ENCODE measurements at regions not wholly inside any gene's neighbourhood (a gene's known extent, or its start where the extent isn't known, plus 50 kb on each side); places are given as distances from the start of the nearest gene placed in this dataset.

DNA sequence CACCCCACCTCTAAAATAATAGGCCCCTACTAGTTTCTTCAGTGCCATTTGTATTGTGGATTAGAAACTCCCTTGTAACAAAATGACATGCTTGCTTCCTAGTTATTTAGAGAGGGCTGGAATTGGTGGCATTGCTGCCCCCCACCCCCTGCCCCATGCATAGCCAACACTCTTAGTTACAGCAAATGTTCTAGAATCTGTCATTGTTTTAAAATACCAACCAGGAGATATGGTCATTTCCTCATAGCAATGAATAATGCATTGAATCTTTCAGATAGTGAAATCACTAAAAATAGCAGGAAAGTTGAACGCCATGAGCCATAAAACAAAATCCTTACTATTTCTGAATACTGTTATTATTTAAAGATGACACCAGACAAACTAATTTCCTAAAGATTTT is 292.5 kb downstream of the ARPP21 start:
- WGBS, 2 donors (ENCODE audit: low coverage in 1 of 2): 72 to 83% methylated on average over 1 of the region's 1 CpG
- TF ChIP-seq POLR2AphosphoS5 (IDR thresholded peaks at IDR 0.05): no peak
- TF ChIP-seq EP300 (IDR thresholded peaks at IDR 0.05; ENCODE audit: low read depth): no peak
- TF ChIP-seq POLR2A (IDR thresholded peaks at IDR 0.05): no peak
- no peak for TF ChIP-seq CTCF (IDR thresholded peaks at IDR 0.05)
- no peak overlapping the region for H3K27ac ChIP-seq
- DNase-seq: no peak
- H3K27me3 ChIP-seq: no peaks in the 10 kb centered on the region
- H3K4me3 ChIP-seq: no peak overlapping the region
- no peaks in the 10 kb centered on the region for H3K4me1 ChIP-seq
- in situ Hi-C loops (cut with MboI; ENCODE audit: low pct_ligation_motif_present in 1 of 4, low pct_unique_long_range_greater_than_20kb in 1 of 4, low sequenced_read_pairs in 3 of 4) (no loop called here), intact Hi-C loops (cut with DNase I; ENCODE audit: low total_unique reads) (no loop called here)
- H3K9me3 ChIP-seq: no peaks in the 10 kb centered on the region
- H3K36me3 ChIP-seq: no peaks in the 10 kb centered on the region

- in situ Hi-C loops (cut with MboI; ENCODE audit: low pct_ligation_motif_present in 1 of 4, low pct_unique_long_range_greater_than_20kb in 1 of 4, low sequenced_read_pairs in 3 of 4) (no loop called here), intact Hi-C loops (cut with DNase I; ENCODE audit: low total_unique reads) (no loop called here)
- DNase-seq: no peak
- Histone ChIP-seq H3K9me3 (no peaks in the 10 kb centered on the region), H3K27me3 (no peaks in the 10 kb centered on the region), H3K4me1 (no peaks in the 10 kb centered on the region), H3K36me3 (no peaks in the 10 kb centered on the region), H3K4me3 (no peak overlapping the region), H3K27ac (no peak overlapping the region)
- no peak for TF ChIP-seq POLR2A (IDR thresholded peaks at IDR 0.05)
- TF ChIP-seq CTCF (IDR thresholded peaks at IDR 0.05): no peak
- no peak for TF ChIP-seq POLR2AphosphoS5 (IDR thresholded peaks at IDR 0.05)
- no peak for TF ChIP-seq EP300 (IDR thresholded peaks at IDR 0.05; ENCODE audit: low read depth)
- WGBS, 2 donors (ENCODE audit: low coverage in 1 of 2): 21 to 29% methylated on average over 6 of the region's 6 CpGs
Measured at GRCh38 chr3:35932995-35933394, 293.7 kb downstream of the ARPP21 start.

GRCh38 chr3:35936571-35936970 is 297.2 kb downstream of the ARPP21 start:
- Histone ChIP-seq H3K27ac (no peak overlapping the region), H3K9me3 (no peaks in the 10 kb centered on the region)
- intact Hi-C loops (cut with DNase I; ENCODE audit: low total_unique reads): no loop called here

DNA sequence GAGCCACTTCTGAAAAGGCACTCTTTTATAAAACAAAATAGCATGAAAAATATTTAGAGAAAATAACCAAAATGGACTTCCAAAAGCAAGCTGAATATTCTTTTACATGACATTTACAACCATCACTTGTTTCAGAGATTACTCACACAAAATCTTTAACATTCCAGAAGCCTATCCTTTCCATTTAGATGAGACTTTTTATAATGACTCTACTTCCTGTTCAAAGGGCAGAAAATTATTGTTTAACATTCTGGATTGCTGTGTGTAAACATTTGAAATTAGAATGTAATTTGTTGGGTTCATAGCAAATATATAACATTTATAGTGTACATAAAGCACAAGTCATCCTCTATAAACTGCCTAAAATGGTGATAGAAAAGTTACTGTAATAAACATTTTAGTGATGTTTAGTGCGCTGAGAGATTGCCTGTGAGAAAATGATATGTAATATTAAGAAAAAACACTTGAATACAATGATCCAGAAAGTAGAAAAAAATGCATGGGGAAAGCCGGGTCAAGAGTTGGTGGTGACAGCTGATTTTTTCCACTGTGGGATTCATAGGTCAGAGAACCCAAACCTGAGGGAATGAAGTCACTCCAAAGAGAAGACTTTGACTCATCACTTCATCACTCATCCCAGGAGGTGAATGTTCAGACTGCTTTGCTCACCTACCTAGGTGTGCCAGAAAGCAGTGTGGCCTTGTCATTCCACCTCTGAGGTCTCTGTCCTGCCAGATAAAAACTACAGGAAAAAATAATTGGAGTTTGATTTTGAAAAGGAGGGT is 305.8 kb downstream of the ARPP21 start:
- peaks cover 0 to 26% (median 6%) of the 10 kb centered on the region in 4 donors for H3K4me1 ChIP-seq
- H3K36me3 ChIP-seq: no peaks in the 10 kb centered on the region
- H3K27ac ChIP-seq: no peak overlapping the region
- no peaks in the 10 kb centered on the region for H3K9me3 ChIP-seq
- TF ChIP-seq EP300 (IDR thresholded peaks at IDR 0.05; ENCODE audit: low read depth) (no peak), POLR2A (IDR thresholded peaks at IDR 0.05) (no peak), CTCF (IDR thresholded peaks at IDR 0.05) (no peak), POLR2AphosphoS5 (IDR thresholded peaks at IDR 0.05) (no peak)
- in situ Hi-C loops (cut with MboI; ENCODE audit: low pct_ligation_motif_present in 1 of 4, low pct_unique_long_range_greater_than_20kb in 1 of 4, low sequenced_read_pairs in 3 of 4) (no loop called here), intact Hi-C loops (cut with DNase I; ENCODE audit: low total_unique reads) (no loop called here)
- H3K4me3 ChIP-seq: no peak overlapping the region
- no peaks in the 10 kb centered on the region for H3K27me3 ChIP-seq
- no peak for DNase-seq
- 17 to 45% methylated on average over 2 of the region's 2 CpGs for WGBS, 2 donors (ENCODE audit: low coverage in 1 of 2)

More at GRCh38 chr3:35936571-35936970, 297.2 kb downstream of the ARPP21 start:
- Histone ChIP-seq H3K27me3 (no peaks in the 10 kb centered on the region), H3K4me1 (no peaks in the 10 kb centered on the region), H3K4me3 (no peak overlapping the region), H3K36me3 (no peaks in the 10 kb centered on the region)
- DNase-seq: no peak
- TF ChIP-seq POLR2A (IDR thresholded peaks at IDR 0.05): no peak
- in situ Hi-C loops (cut with MboI; ENCODE audit: low pct_ligation_motif_present in 1 of 4, low pct_unique_long_range_greater_than_20kb in 1 of 4, low sequenced_read_pairs in 3 of 4): no loop called here

Measured in transverse colon (tissue), 4 donors.